Astrocyte (in vitro differentiated cells and primary cell): ENCODE measurements at regions not wholly inside any gene's neighbourhood (a gene's known extent, or its start where the extent isn't known, plus 50 kb on each side); places are given as distances from the start of the nearest gene placed in this dataset.

ENCODE experiments used
- DNase-seq: peaks from one replicate; pipeline ENCODE4 v3.0.0-alpha.2; 2010; ENCODE audit warnings: low read depth
- FAIRE-seq: peaks from 2 replicates; lab custom pipeline; 2011; peaks lifted over from hg19 to GRCh38; lab: Jason Lieb, UNC
- H2AFZ ChIP-seq: 2 replicates; pipeline ENCODE4 v1.6.0; 2012; ENCODE audit warnings: low read depth, low read length, inconsistent platforms
- H3K27ac ChIP-seq: 2 replicates; pipeline ENCODE4 v1.5.1; 2011; ENCODE audit warnings: low read depth, low read length, inconsistent platforms
- H3K27me3 ChIP-seq: 2 replicates; pipeline ENCODE4 v1.6.0; 2011; ENCODE audit warnings: low read length, inconsistent platforms; ENCODE audit not compliant: insufficient read depth
- H3K36me3 ChIP-seq: 2 replicates; pipeline ENCODE4 v1.5.1; 2011; ENCODE audit warnings: low read length, inconsistent platforms; ENCODE audit not compliant: insufficient read depth
- H3K4me1 ChIP-seq: 2 replicates; pipeline ENCODE4 v1.5.1; 2011; ENCODE audit warnings: low read length, inconsistent platforms; ENCODE audit not compliant: insufficient read depth
- H3K4me2 ChIP-seq: 2 replicates; pipeline ENCODE4 v1.6.0; 2012; ENCODE audit warnings: low read length, inconsistent platforms
- H3K4me3 ChIP-seq: 2 replicates; pipeline ENCODE4 v1.5.1; 2011; ENCODE audit warnings: low read depth, mild to moderate bottlenecking, low read length, inconsistent platforms; ENCODE audit not compliant: insufficient read depth
- H3K79me2 ChIP-seq: 2 replicates; pipeline ENCODE4 v1.6.0; 2012; ENCODE audit warnings: mild to moderate bottlenecking, low read length, inconsistent platforms; ENCODE audit not compliant: insufficient read depth
- H3K9ac ChIP-seq: 2 replicates; pipeline ENCODE4 v1.6.0; 2012; ENCODE audit warnings: mild to moderate bottlenecking, low read length, inconsistent platforms
- H3K9me3 ChIP-seq: 2 replicates; pipeline ENCODE4 v1.5.1; 2012; ENCODE audit warnings: low read depth, mild to moderate bottlenecking, low read length, inconsistent platforms; ENCODE audit not compliant: insufficient read depth
- H4K20me1 ChIP-seq: 2 replicates; pipeline ENCODE4 v1.6.0; 2012; ENCODE audit warnings: low read length, inconsistent platforms; ENCODE audit not compliant: insufficient read depth
- H3K27ac Mint-ChIP-seq: one replicate; pipeline ENCODE4 v1.8.0; 2021; ENCODE audit warnings: mild to moderate bottlenecking, mixed read lengths; ENCODE audit not compliant: unreplicated experiment
- H3K27me3 Mint-ChIP-seq: one replicate; pipeline ENCODE4 v1.8.0; 2021; ENCODE audit warnings: low read depth, mixed read lengths; ENCODE audit not compliant: unreplicated experiment
- H3K36me3 Mint-ChIP-seq: one replicate; pipeline ENCODE4 v1.8.0; 2021; ENCODE audit warnings: low read depth, mixed read lengths; ENCODE audit not compliant: unreplicated experiment
- H3K4me1 Mint-ChIP-seq: one replicate; pipeline ENCODE4 v1.8.0; 2021; ENCODE audit warnings: low read depth, mixed read lengths; ENCODE audit not compliant: unreplicated experiment
- H3K4me3 Mint-ChIP-seq: one replicate; pipeline ENCODE4 v1.8.0; 2021; ENCODE audit warnings: mild to moderate bottlenecking, moderate library complexity, mixed read lengths; ENCODE audit not compliant: unreplicated experiment
- H3K9me3 Mint-ChIP-seq: one replicate; pipeline ENCODE4 v1.8.0; 2021; ENCODE audit warnings: mild to moderate bottlenecking, mixed read lengths; ENCODE audit not compliant: unreplicated experiment
- CTCF ChIP-seq: IDR thresholded peaks from 2 replicates; pipeline ENCODE4 v1.5.1; 2011; ENCODE audit warnings: low read depth, mild to moderate bottlenecking, inconsistent platforms, low read length, moderate library complexity; ENCODE audit not compliant: insufficient read depth
- EZH2 ChIP-seq: IDR thresholded peaks from 2 replicates; pipeline ENCODE4 v1.6.1; 2012; ENCODE audit warnings: mild to moderate bottlenecking, low read length, inconsistent platforms; ENCODE audit not compliant: insufficient read depth

DNA sequence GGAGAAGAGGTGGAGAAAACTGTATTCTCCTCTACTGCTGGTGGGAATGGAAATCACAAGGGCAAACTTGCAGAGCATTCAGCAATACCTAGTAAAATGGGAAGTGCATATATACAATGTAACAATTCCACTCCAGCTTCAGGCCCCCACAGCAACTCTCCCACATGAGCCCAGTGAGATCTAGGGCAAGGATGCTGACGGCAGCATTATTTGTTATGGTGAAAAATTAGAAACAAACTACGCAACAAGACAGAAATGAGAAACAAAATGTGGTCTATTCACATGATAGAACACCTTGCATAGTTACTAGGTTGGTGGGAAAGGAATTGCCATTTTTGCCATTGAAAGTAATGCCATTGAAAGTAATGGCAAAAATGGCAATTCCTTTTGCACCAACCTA, 98.9 kb upstream of the SRSF6 start:
- Mint-ChIP-seq H3K9me3 (peaks cover 13% of the 10 kb centered on the region), H3K27me3 (no peaks in the 10 kb centered on the region), H3K36me3 (no peaks in the 10 kb centered on the region), H3K4me1 (no peaks in the 10 kb centered on the region), H3K4me3 (no peak overlapping the region), H3K27ac (no peak overlapping the region)
- Histone ChIP-seq H3K36me3 (no peaks in the 10 kb centered on the region), H3K27me3 (no peaks in the 10 kb centered on the region), H3K9me3 (no peaks in the 10 kb centered on the region), H3K79me2 (no peaks in the 10 kb centered on the region), H3K9ac (no peak overlapping the region), H4K20me1 (no peaks in the 10 kb centered on the region), H3K4me2 (no peak overlapping the region), H3K4me1 (no peaks in the 10 kb centered on the region), H3K4me3 (no peak overlapping the region), H3K27ac (no peak overlapping the region), H2AFZ (no peak overlapping the region)
- TF ChIP-seq CTCF (no peak), EZH2 (no peak)
- FAIRE-seq: no peak
- no peak for DNase-seq

DNA sequence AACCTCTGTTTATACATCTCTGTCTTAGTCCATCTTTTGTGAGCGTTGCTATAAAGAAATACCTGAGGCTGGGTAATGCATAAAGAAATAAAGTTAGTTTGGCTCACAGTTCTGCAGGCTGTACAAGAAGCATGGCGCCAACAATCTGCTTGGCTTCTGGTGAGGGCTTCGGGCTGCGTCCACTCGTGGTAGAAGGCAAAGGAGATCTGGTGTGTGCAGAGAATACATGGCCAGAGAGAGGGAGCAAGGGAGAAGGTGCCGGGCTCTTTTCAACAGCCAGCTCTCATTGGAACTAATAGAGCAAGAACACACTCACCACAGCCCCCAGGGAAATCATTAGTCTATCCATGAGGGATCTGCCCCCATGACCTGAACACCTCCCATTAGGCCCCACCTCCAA, 100.3 kb upstream of the SRSF6 start:
- Histone ChIP-seq H3K4me3 (no peak overlapping the region), H4K20me1 (no peaks in the 10 kb centered on the region), H3K79me2 (no peaks in the 10 kb centered on the region), H3K36me3 (no peaks in the 10 kb centered on the region), H3K4me1 (no peaks in the 10 kb centered on the region), H2AFZ (no peak overlapping the region), H3K9me3 (no peaks in the 10 kb centered on the region), H3K9ac (no peak overlapping the region), H3K27me3 (no peaks in the 10 kb centered on the region), H3K4me2 (no peak overlapping the region), H3K27ac (no peak overlapping the region)
- no peaks in the 10 kb centered on the region for H3K27me3 Mint-ChIP-seq
- no peaks in the 10 kb centered on the region for H3K4me1 Mint-ChIP-seq
- peaks cover 13% of the 10 kb centered on the region for H3K9me3 Mint-ChIP-seq
- no peak for FAIRE-seq
- no peaks in the 10 kb centered on the region for H3K36me3 Mint-ChIP-seq
- TF ChIP-seq EZH2 (no peak), CTCF (no peak)
- no peak for DNase-seq
- no peak overlapping the region for H3K4me3 Mint-ChIP-seq
- H3K27ac Mint-ChIP-seq: no peak overlapping the region

- H3K36me3 Mint-ChIP-seq: no peaks in the 10 kb centered on the region
- DNase-seq (no peak), FAIRE-seq (no peak)
- Histone ChIP-seq H3K79me2 (no peaks in the 10 kb centered on the region), H3K4me2 (no peak overlapping the region), H2AFZ (no peak overlapping the region), H4K20me1 (no peaks in the 10 kb centered on the region), H3K9me3 (no peaks in the 10 kb centered on the region), H3K36me3 (no peaks in the 10 kb centered on the region), H3K27me3 (no peaks in the 10 kb centered on the region), H3K9ac (no peak overlapping the region), H3K27ac (no peak overlapping the region), H3K4me1 (no peaks in the 10 kb centered on the region), H3K4me3 (no peak overlapping the region)
- no peak for TF ChIP-seq EZH2
- no peak for TF ChIP-seq CTCF
- no peaks in the 10 kb centered on the region for H3K4me1 Mint-ChIP-seq
- no peaks in the 10 kb centered on the region for H3K27me3 Mint-ChIP-seq
- H3K27ac Mint-ChIP-seq: no peak overlapping the region
- H3K9me3 Mint-ChIP-seq: peaks cover 18% of the 10 kb centered on the region
- H3K4me3 Mint-ChIP-seq: no peak overlapping the region
Measured at GRCh38 chr20:43355610-43356009, 102.1 kb upstream of the SRSF6 start.
